ENCODE measurements at regions not wholly inside any gene's neighbourhood (a gene's known extent, or its start where the extent isn't known, plus 50 kb on each side); places are given as distances from the start of the nearest gene placed in this dataset.

DNA sequence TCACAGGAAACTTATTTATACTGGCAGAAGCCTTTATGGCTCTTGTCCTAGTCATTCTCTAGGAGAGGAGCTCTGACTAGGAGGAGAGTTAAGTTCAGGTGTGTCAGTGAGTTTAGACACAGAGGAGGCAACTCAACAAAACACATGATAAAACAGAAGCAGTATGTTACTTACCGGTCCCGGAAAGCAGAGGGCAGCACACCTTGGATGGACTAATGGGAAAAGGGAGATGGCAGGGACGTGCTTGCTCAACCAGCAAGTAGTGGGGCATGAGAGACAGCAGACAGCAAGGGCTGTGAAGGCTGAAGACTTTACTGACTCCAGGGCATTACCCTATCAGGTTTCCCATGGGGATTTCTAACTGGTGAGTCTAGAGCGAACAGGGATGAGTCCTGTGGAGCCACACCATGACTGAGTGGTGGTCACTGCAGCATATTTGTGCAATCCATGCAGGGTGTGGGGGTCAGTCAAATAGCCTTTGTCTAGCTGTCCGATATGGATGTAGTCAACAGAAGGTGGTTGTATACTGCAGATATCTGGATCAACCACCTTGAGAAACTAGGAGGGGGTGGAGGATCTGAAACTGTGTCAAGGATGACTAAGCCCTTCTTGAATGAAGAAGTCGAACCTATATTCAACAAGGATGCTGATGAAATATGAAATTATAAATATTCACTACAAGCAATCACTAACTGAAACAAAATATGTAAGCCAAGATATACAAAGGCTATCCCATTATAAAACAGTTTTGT is 596.3 kb upstream of the CHRM3 start:
- H3K4me3 ChIP-seq: no peak overlapping the region
- H3K36me3 ChIP-seq (replicated peaks): no peaks in the 10 kb centered on the region
- H3K27me3 ChIP-seq (ENCODE audit: low read depth): no peaks in the 10 kb centered on the region
- peaks cover 4% of the 10 kb centered on the region for H3K4me1 ChIP-seq
- no peaks in the 10 kb centered on the region for H3K9me3 ChIP-seq
- in situ Hi-C loops (cut with MboI; ENCODE audit: low sequenced_read_pairs): no loop called here
- DNase-seq (ENCODE audit: low spot score in 2 of 2): no peak

DNA sequence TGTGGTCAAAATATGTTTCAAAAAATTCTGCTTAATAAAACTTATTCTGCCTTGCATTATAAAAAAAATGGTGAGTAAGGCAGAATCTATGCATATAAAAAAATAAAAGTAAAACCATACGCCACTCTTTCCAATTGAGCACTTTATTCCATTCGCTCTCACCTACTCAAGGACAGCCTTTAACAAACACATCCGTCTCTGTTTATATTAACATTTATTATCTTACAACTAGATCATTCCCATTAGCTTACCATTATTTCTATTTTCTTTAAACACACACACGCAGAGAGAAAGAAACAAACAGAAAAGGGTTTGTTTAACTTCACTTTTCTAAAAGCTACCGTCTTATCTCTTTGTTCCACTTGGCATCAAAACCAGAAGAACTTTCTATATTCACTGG is 598.9 kb upstream of the CHRM3 start:
- in situ Hi-C loops (cut with MboI; ENCODE audit: low sequenced_read_pairs): no loop called here
- H3K4me1 ChIP-seq: no peaks in the 10 kb centered on the region
- H3K4me3 ChIP-seq: no peak overlapping the region
- H3K36me3 ChIP-seq (replicated peaks): no peaks in the 10 kb centered on the region
- no peaks in the 10 kb centered on the region for H3K9me3 ChIP-seq
- H3K27me3 ChIP-seq (ENCODE audit: low read depth): no peaks in the 10 kb centered on the region
- no peak for DNase-seq (ENCODE audit: low spot score in 2 of 2)

DNA sequence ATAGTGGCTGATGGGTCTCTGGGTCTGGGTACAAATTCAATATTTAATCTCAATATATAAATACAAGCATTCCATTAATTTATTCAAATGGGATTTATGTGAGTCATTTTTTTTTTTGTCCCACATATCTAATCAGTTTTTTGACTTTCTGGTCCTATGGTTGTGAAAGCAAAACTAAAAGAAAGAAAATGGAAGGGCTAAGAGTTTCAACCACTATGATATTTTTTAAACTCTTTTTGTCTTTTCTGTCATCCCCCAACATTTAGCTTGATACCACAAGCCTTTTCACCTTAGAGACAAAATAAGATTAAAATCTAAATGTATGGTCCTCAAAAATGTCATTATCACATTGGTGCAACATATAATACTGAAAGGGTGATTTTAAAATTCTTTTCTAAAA is 602.7 kb upstream of the CHRM3 start:
- DNase-seq (ENCODE audit: low spot score in 2 of 2): no peak
- in situ Hi-C loops (cut with MboI; ENCODE audit: low sequenced_read_pairs): no loop called here
- Histone ChIP-seq H3K4me3 (no peak overlapping the region), H3K9me3 (no peaks in the 10 kb centered on the region), H3K4me1 (no peaks in the 10 kb centered on the region), H3K36me3 (replicated peaks) (no peaks in the 10 kb centered on the region), H3K27me3 (ENCODE audit: low read depth) (no peaks in the 10 kb centered on the region)

DNA sequence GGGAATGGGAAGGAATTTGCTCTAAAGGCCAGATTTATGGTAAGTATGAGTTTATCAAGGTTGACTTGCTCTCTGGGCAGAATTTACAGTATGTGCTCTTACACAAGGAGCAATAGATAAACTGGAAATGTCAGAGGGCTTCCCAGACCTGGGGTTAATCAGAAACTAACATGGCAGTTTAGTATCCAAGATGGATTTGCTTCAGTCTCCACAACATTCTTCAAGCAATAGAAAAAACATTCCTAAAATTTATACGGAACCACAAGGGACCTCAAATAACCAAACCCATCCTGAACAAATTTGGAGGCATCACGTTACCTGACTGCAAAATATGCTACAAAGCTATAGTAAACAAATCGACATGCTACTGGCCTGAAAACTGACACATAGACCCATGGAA is 606.7 kb upstream of the CHRM3 start:
- no peaks in the 10 kb centered on the region for H3K36me3 ChIP-seq (replicated peaks)
- no peak for DNase-seq (ENCODE audit: low spot score in 2 of 2)
- H3K4me3 ChIP-seq: no peak overlapping the region
- in situ Hi-C loops (cut with MboI; ENCODE audit: low sequenced_read_pairs): no loop called here
- no peaks in the 10 kb centered on the region for H3K4me1 ChIP-seq
- H3K9me3 ChIP-seq: no peaks in the 10 kb centered on the region
- no peaks in the 10 kb centered on the region for H3K27me3 ChIP-seq (ENCODE audit: low read depth)

DNA sequence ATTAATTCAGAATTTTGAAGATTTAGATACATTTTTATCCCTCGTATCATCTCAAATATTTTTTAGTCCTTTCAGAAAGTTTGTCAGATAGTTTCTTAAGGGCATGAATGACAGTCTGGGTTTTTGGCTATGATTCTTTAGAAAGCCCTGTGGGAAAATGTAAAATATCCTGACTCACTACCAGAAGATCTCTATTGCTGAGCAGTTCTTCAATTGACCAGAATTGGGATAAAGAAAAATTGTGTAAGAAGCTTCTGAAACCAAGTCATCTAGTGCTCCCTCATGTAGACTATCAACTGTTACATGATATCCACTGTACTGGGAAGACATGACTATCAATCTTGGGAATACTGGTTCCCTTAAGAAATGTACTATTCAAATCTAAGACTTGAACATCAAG is 608.3 kb upstream of the CHRM3 start:
- Histone ChIP-seq H3K9me3 (no peaks in the 10 kb centered on the region), H3K27me3 (ENCODE audit: low read depth) (no peaks in the 10 kb centered on the region), H3K36me3 (replicated peaks) (no peaks in the 10 kb centered on the region), H3K4me1 (no peaks in the 10 kb centered on the region), H3K4me3 (no peak overlapping the region)
- in situ Hi-C loops (cut with MboI; ENCODE audit: low sequenced_read_pairs): no loop called here
- DNase-seq (ENCODE audit: low spot score in 2 of 2): no peak

DNA sequence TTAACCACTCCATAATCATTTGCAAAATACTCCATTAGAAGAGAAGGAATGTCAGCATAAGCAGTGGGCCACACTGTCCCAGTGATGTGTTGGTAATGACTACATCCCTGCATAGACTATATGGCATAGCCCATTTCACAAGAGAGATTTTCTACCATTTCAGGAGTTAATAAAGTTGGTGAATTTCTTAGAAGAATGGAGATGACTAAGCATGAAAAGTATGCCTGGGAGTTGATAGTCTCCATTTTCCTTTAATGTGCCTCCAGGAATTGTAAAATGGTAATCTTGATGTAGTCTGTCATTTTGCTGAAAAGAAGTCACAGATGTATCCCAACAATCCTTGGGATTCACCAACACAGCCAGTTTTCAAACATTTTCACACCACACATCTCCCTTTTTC is 608.8 kb upstream of the CHRM3 start:
- in situ Hi-C loops (cut with MboI; ENCODE audit: low sequenced_read_pairs): no loop called here
- no peak for DNase-seq (ENCODE audit: low spot score in 2 of 2)
- Histone ChIP-seq H3K36me3 (replicated peaks) (no peaks in the 10 kb centered on the region), H3K4me3 (no peak overlapping the region), H3K27me3 (ENCODE audit: low read depth) (no peaks in the 10 kb centered on the region), H3K4me1 (peaks cover 3% of the 10 kb centered on the region; the same call in 1 of the 2 replicates), H3K9me3 (no peaks in the 10 kb centered on the region)

DNA sequence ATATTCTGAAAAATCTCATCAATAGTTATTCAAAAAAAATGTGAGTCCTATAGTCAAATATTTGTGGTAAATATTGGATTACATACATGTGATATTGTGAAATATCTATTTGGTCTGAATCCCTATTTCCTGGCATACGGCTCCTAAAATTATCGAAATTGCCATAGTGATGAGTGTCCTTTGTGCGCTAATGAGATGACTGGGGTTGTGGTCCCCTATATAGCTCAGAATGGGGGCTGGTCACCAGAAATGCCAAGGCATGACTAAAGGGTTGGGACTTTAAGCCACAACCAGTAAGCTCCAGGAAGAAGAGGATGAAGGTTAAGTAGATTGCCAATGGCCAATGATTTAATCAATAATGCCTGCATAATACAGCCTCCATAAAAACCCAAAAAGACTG is 610.2 kb upstream of the CHRM3 start:
- no peaks in the 10 kb centered on the region for H3K36me3 ChIP-seq (replicated peaks)
- H3K27me3 ChIP-seq (ENCODE audit: low read depth): no peaks in the 10 kb centered on the region
- DNase-seq (ENCODE audit: low spot score in 2 of 2): no peak
- in situ Hi-C loops (cut with MboI; ENCODE audit: low sequenced_read_pairs): no loop called here
- H3K4me3 ChIP-seq: no peak overlapping the region
- peaks cover 5% of the 10 kb centered on the region; the same call in 1 of the 2 replicates for H3K4me1 ChIP-seq
- no peaks in the 10 kb centered on the region for H3K9me3 ChIP-seq

DNA sequence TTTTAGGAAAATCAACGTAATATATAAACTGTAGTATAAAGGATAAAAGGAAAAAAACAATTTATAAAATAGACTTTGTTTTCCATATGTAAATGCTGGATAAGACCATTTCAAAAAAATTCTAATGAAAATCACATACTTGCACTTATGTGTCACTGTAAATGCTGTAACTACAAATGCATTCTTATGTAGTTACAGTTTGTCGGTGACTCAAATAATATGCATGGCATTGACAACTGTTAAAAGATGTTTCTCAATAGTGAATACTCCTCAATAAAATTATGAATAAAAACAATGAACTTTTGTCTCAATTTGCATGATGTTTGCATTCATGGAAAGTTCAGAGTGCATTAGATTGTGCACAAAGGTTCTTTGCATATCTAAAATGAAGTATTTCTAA is 614.0 kb upstream of the CHRM3 start:
- DNase-seq (ENCODE audit: low spot score in 2 of 2): peak in 1 of 2 experiments; percentile 17
- no peak overlapping the region for H3K4me3 ChIP-seq
- in situ Hi-C loops (cut with MboI; ENCODE audit: low sequenced_read_pairs): no loop called here
- H3K4me1 ChIP-seq: peaks cover 5% of the 10 kb centered on the region; the same call in 1 of the 2 replicates
- no peaks in the 10 kb centered on the region for H3K9me3 ChIP-seq
- no peaks in the 10 kb centered on the region for H3K36me3 ChIP-seq (replicated peaks)
- H3K27me3 ChIP-seq (ENCODE audit: low read depth): no peaks in the 10 kb centered on the region

DNA sequence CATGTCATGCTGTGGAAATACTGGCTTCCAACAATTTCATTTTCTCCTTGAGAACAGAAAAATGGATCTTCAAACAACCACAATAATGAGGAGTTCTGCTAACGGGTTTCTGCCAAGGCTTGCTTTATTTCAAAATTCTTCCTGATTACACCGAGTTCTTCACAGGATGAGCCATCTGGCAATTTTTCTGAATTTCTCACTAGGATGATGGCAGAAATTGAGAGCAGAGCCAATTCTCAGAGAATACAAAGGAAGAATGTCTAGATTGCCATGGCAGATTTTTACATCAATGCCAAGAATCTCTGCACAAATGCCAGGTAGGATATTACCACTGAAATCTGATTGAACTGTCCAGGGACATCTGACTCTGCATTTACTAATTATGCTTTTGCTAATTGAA is 619.0 kb upstream of the CHRM3 start:
- Histone ChIP-seq H3K4me3 (no peak overlapping the region), H3K9me3 (peaks cover 6% of the 10 kb centered on the region), H3K27me3 (ENCODE audit: low read depth) (no peaks in the 10 kb centered on the region), H3K36me3 (replicated peaks) (no peaks in the 10 kb centered on the region), H3K4me1 (peaks cover 1% of the 10 kb centered on the region; the same call in 1 of the 2 replicates)
- no peak for DNase-seq (ENCODE audit: low spot score in 2 of 2)
- in situ Hi-C loops (cut with MboI; ENCODE audit: low sequenced_read_pairs): no loop called here

DNA sequence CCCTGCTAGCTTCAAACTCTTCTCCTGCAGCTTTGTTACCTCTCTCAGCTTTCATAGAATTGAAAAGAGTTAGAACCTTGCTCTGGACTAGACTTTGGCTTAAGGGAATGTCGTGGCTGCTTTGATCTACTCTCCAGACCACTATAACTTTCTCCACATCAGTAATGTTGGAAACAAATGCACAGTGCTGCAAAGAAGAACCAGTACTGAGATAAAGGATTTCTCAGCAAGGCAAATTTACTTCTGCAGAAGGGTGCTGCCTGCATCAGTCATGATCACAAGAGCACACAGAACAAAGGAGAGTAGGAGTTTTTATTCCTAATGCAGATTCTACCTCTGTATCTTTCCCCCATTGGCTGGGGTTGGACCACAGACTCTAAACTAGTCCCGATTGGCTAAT is 621.6 kb upstream of the CHRM3 start:
- H3K27me3 ChIP-seq (ENCODE audit: low read depth): no peaks in the 10 kb centered on the region
- H3K9me3 ChIP-seq: peaks cover 6% of the 10 kb centered on the region
- no peaks in the 10 kb centered on the region for H3K4me1 ChIP-seq
- in situ Hi-C loops (cut with MboI; ENCODE audit: low sequenced_read_pairs): no loop called here
- no peak overlapping the region for H3K4me3 ChIP-seq
- H3K36me3 ChIP-seq (replicated peaks): no peaks in the 10 kb centered on the region
- DNase-seq (ENCODE audit: low spot score in 2 of 2): no peak

DNA sequence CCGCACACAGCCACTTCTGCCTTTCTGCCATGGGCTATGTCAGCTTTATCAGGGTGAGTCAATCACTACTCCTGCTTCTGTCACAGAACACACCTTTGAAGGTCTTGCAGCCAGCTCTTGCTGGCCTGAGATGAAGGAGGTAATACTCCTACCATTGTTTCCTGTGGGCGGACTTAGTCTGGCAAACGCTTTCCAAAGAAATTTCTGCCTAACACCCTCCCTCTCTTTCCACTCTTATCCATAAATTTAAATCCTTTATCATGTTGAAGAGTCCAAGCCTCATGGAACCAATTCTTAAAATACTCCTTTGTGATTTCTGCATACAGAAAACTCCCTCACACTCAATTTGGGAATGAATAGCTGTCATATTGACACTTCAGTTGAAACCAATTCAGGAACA is 633.1 kb upstream of the CHRM3 start:
- Histone ChIP-seq H3K4me1 (peaks cover 13% of the 10 kb centered on the region), H3K27me3 (ENCODE audit: low read depth) (no peaks in the 10 kb centered on the region), H3K9me3 (0 out of 2 replicates have a peak, but pooled peaks cover 3% of the 10 kb centered on the region), H3K36me3 (replicated peaks) (no peaks in the 10 kb centered on the region), H3K4me3 (no peak overlapping the region)
- in situ Hi-C loops (cut with MboI; ENCODE audit: low sequenced_read_pairs): no loop called here
- peak; percentile 71 to 99 for DNase-seq (ENCODE audit: low spot score in 2 of 2)

DNA sequence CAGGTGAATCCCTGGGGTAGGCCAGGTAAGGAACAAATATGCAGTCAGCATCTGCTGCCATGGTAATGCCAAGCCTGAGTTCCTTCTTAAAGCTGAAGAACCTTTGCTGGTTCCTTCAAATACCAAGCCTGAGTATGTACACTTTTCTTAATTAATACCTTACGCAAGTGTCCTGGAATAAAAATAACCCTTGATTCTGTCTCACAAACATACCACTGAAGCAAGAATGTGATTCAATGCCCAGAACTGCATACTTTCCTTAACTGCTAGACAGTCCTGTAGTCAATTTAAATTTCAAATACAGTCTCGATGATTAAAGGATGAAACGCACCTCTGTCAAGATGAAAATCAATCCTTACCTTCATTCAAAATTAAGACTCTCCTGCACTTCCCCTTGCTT is 634.0 kb upstream of the CHRM3 start:
- Histone ChIP-seq H3K36me3 (replicated peaks) (no peaks in the 10 kb centered on the region), H3K27me3 (ENCODE audit: low read depth) (no peaks in the 10 kb centered on the region), H3K4me3 (no peak overlapping the region), H3K4me1 (peaks cover 13% of the 10 kb centered on the region), H3K9me3 (peaks cover 3% of the 10 kb centered on the region; the same call in 1 of the 2 replicates)
- no peak for DNase-seq (ENCODE audit: low spot score in 2 of 2)
- in situ Hi-C loops (cut with MboI; ENCODE audit: low sequenced_read_pairs): no loop called here

DNA sequence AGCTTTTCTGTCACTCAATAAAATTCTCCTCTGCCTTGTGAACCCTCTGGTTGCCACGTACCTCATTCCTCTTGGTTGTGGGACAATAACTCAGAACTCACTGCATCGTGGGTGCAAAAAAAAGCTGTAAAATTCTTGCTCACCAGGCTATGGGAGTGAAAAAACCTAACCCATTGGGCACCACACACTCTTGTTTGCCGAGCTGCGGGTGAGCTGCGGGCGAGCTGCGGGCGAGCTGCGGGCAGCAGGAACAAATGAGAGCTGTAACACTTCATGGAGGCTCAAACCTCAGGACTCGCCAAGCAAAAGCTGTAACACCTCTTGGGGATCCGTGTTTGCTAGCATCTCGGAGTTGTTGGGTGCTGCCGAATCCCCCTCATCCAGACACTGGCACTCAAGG is 641.3 kb upstream of the CHRM3 start:
- no peak overlapping the region for H3K4me3 ChIP-seq
- H3K36me3 ChIP-seq (replicated peaks): no peaks in the 10 kb centered on the region
- in situ Hi-C loops (cut with MboI; ENCODE audit: low sequenced_read_pairs): no loop called here
- no peak for DNase-seq (ENCODE audit: low spot score in 2 of 2)
- no peaks in the 10 kb centered on the region for H3K4me1 ChIP-seq
- peaks cover 5% of the 10 kb centered on the region for H3K9me3 ChIP-seq
- no peaks in the 10 kb centered on the region for H3K27me3 ChIP-seq (ENCODE audit: low read depth)

DNA sequence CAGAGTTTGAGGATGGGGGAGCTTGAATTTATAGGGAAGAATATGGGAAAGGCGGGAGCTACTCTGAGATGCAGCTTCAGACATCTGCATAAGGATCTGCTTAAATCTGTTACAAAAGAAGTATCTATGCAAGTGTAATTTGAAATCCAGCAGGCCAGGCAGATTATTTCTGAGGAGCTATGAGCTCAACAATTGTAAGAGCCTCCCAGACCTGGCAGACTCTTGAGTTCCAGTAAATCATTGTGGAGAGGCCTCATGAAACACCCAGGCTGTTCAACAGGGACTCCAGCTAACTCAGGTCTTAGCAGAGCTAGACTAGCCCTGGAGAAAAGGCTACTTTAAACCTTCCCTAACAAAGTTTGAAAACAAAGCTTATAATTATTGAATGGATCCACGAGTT is 647.5 kb upstream of the CHRM3 start:
- H3K27me3 ChIP-seq (ENCODE audit: low read depth): no peaks in the 10 kb centered on the region
- H3K4me1 ChIP-seq: no peaks in the 10 kb centered on the region
- H3K36me3 ChIP-seq (replicated peaks): no peaks in the 10 kb centered on the region
- no peak for DNase-seq (ENCODE audit: low spot score in 2 of 2)
- H3K9me3 ChIP-seq: no peaks in the 10 kb centered on the region; the same call in 1 of the 2 replicates
- in situ Hi-C loops (cut with MboI; ENCODE audit: low sequenced_read_pairs): no loop called here
- no peak overlapping the region for H3K4me3 ChIP-seq

DNA sequence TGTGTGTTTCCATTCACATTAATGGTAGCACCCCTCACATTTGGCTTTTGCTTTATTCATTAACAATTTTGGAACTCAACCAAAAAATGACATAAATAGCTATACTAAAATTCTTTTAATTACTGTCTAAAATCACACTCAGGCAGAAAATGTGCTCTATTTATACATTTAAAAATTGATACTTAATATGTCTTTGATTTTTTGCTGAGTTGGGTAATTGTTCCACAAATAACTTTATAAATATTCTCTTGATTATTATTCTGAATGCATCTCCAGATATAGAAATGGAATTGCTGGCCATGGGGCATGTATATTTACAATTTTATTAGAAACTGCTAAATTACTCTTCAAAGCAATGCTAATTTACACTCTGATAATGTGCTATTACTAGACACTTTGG is 658.7 kb upstream of the CHRM3 start:
- in situ Hi-C loops (cut with MboI; ENCODE audit: low sequenced_read_pairs): no loop called here
- no peaks in the 10 kb centered on the region for H3K36me3 ChIP-seq (replicated peaks)
- no peak for DNase-seq (ENCODE audit: low spot score in 2 of 2)
- no peaks in the 10 kb centered on the region for H3K4me1 ChIP-seq
- no peaks in the 10 kb centered on the region for H3K27me3 ChIP-seq (ENCODE audit: low read depth)
- H3K4me3 ChIP-seq: no peak overlapping the region
- H3K9me3 ChIP-seq: no peaks in the 10 kb centered on the region
